Suprapubic skin (tissue), 4 donors: ENCODE measurements at regions not wholly inside any gene's neighbourhood (a gene's known extent, or its start where the extent isn't known, plus 50 kb on each side); places are given as distances from the start of the nearest gene placed in this dataset.

Experiments used
- DNase-seq, 2 donors: peaks; one replicate each; pipeline ENCODE4 v3.0.0-alpha.2; 2019; ENCODE audit warnings: low spot score in 2 of 2
- H3K27ac ChIP-seq: fragments of 200-600 bp; sonication (generic); one replicate; pipeline ENCODE4 v1.5.1; 2019
- H3K27me3 ChIP-seq: fragments of 200-600 bp; sonication (generic); one replicate; pipeline ENCODE4 v1.5.1; 2019
- H3K36me3 ChIP-seq: fragments of 200-600 bp; sonication (generic); one replicate; pipeline ENCODE4 v1.5.1; 2019
- H3K4me1 ChIP-seq: fragments of 200-600 bp; sonication (generic); one replicate; pipeline ENCODE4 v1.5.1; 2019
- H3K4me3 ChIP-seq: fragments of 200-600 bp; sonication (generic); one replicate; pipeline ENCODE4 v1.5.1; 2019; ENCODE audit warnings: mild to moderate bottlenecking
- H3K9me3 ChIP-seq: fragments of 200-600 bp; sonication (generic); one replicate; pipeline ENCODE4 v1.5.1; 2019
- EP300 ChIP-seq: sonication (generic); formaldehyde crosslinking; IDR thresholded peaks from one replicate; pipeline ENCODE4 v1.6.1; 2017; ENCODE audit warnings: antibody characterized with exemption
- POLR2A ChIP-seq, 2 donors: fragments of 450-650 bp; IDR thresholded peaks; one replicate each; pipeline ENCODE4 v1.6.1; 2017; ENCODE audit warnings: antibody characterized with exemption in 2 of 2, mild to moderate bottlenecking in 2 of 2, moderate library complexity in 2 of 2
- POLR2AphosphoS5 ChIP-seq, 3 donors: sonication (generic); formaldehyde crosslinking; IDR thresholded peaks; one replicate each; pipeline ENCODE4 v1.6.1; 2017; ENCODE audit warnings: antibody characterized with exemption in 3 of 3
- WGBS: methylation state at CpG from one replicate; pipeline ENCODE4 v1.1.5; 2018; 5-methylcytosine and 5-hydroxymethylcytosine counted together
- TF ChIP-seq, protein P1 (sequence below), 2 donors: fragments of 200-600 bp in 1 of 2; fragments of 450-650 bp in 1 of 2; sonication (generic) in 1 of 2; IDR thresholded peaks; one replicate each; pipeline ENCODE4 v1.5.1; 2016 to 2019; ENCODE audit warnings: antibody characterized with exemption in 2 of 2, mild to moderate bottlenecking in 1 of 2, moderate library complexity in 1 of 2

DNA sequence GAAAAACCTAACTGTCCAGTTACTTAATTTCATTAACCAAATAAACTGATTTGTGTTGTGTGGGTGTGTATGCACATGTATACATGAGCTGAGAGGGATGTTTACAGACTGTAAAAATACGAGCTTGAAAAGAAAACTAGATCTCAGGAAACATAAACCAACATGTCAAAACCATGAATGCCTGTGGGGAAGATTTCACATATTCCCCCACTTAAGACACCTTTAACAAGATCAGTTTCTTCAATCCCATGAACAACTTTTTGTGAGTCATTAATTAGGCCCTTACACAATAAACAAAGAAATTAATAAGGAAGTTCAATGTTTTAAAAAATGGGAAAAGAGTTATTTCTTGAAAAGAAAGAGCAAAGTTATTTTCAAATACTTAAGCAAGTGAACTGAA lies 170.8 kb downstream of the ZNF674 start:
- WGBS = 49% methylated on average over 1 of the region's 1 CpG

DNA sequence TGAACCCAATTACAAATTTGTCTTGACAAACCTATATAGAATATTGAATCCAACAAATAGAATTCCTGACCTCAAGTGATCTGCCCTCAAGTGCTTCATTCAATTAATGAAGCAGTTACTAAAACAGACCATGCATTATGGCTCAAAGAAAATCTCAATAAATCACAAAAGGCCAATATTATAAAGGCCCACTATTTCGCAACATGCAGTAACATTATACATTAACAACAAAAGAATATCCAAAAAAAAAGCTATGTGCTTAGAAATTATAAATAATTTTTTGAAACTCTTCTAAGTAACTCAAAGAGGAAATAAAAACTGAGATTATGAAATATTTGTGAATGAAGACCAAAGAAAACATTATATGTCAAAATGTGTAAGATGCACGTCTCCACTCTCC lies 177.7 kb downstream of the ZNF674 start:
- no peaks in the 10 kb centered on the region for H3K9me3 ChIP-seq
- H3K36me3 ChIP-seq = no peaks in the 10 kb centered on the region
- 85% methylated on average over 2 of the region's 2 CpGs for WGBS
- H3K27ac ChIP-seq = no peak overlapping the region
- no peak for DNase-seq
- H3K27me3 ChIP-seq = no peaks in the 10 kb centered on the region
- no peak overlapping the region for H3K4me3 ChIP-seq
- TF ChIP-seq EP300 = no peak
- no peak for TF ChIP-seq POLR2A (IDR thresholded peaks at IDR 0.05)
- TF ChIP-seq, protein P1, sequence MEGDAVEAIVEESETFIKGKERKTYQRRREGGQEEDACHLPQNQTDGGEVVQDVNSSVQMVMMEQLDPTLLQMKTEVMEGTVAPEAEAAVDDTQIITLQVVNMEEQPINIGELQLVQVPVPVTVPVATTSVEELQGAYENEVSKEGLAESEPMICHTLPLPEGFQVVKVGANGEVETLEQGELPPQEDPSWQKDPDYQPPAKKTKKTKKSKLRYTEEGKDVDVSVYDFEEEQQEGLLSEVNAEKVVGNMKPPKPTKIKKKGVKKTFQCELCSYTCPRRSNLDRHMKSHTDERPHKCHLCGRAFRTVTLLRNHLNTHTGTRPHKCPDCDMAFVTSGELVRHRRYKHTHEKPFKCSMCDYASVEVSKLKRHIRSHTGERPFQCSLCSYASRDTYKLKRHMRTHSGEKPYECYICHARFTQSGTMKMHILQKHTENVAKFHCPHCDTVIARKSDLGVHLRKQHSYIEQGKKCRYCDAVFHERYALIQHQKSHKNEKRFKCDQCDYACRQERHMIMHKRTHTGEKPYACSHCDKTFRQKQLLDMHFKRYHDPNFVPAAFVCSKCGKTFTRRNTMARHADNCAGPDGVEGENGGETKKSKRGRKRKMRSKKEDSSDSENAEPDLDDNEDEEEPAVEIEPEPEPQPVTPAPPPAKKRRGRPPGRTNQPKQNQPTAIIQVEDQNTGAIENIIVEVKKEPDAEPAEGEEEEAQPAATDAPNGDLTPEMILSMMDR (IDR thresholded peaks at IDR 0.05) = no peak
- no peaks in the 10 kb centered on the region for H3K4me1 ChIP-seq

More for the DNA sequence above, 170.8 kb downstream of the ZNF674 start:
- Histone ChIP-seq H3K4me1 (no peaks in the 10 kb centered on the region), H3K4me3 (no peak overlapping the region), H3K9me3 (no peaks in the 10 kb centered on the region), H3K27ac (no peak overlapping the region), H3K27me3 (no peaks in the 10 kb centered on the region), H3K36me3 (no peaks in the 10 kb centered on the region)
- no peak for DNase-seq
- TF ChIP-seq POLR2AphosphoS5 (IDR thresholded peaks at IDR 0.05) = no peak
- TF ChIP-seq POLR2A (IDR thresholded peaks at IDR 0.05) = no peak
- no peak for TF ChIP-seq EP300
- TF ChIP-seq, protein P1 (IDR thresholded peaks at IDR 0.05) = no peak

DNA sequence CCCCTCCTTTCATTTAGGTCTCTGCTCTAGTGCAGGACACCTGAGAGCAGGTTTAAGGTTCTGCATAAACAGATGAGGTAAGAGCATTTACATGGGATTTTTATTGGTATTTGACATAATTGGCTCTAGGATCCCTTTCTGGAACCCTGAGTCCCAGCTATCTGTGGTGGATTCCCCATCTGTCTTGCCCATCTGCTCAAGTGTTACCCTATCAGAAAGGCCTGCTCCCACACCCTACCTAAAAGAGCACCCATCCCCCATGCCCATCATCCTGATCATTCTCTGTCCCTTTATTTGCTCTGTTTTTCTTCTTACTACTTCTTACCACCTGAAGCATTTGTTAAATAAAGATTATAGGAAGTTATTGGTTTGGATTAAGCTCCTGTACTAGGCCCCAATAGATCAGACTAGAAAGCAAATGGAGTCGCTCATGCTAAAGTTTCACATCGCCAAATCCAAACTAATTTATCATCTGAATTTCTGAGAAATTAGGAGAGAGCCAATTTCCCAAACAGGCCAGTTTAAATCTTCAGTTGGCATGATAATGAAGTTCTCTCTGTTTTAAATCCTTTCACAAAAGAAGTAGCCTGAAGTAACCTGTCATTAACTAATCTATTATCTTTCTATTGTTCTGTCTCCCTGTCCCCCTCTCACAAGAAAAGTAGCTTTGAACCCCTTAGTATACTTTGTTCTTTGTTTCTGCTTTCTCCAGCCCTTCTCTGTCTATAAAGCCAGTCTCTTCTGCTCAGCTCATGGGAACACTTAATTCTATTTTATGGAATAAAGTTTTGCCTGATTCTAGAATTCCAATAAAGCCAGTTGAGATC lies 178.6 kb downstream of the ZNF674 start:
- no peaks in the 10 kb centered on the region for H3K4me1 ChIP-seq
- TF ChIP-seq POLR2AphosphoS5 (IDR thresholded peaks at IDR 0.05) (no peak), EP300 (no peak), POLR2A (IDR thresholded peaks at IDR 0.05) (no peak)
- no peaks in the 10 kb centered on the region for H3K27me3 ChIP-seq
- 85% methylated on average over 2 of the region's 2 CpGs for WGBS
- no peak for DNase-seq
- H3K27ac ChIP-seq = no peak overlapping the region
- no peaks in the 10 kb centered on the region for H3K36me3 ChIP-seq
- H3K9me3 ChIP-seq = no peaks in the 10 kb centered on the region
- H3K4me3 ChIP-seq = no peak overlapping the region

DNA sequence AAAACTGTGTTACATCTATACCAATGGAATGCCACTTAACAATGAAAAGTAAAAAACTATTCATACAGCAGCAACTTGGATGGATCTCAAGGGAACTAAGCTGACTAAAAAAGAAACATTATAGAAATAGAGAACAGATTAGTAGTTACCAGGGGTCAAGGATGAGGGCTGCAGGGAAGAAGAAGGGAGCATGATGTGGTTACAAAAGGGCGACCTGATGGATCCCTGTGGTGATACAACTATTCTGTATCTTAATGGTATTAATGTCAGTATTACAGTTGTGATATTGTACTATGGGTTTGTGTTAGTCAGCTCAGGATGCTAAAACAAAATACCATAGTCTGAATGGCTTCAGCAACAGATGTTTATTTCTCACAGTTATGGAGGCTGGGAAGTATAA lies 190.7 kb downstream of the ZNF674 start:
- Histone ChIP-seq H3K4me3 (no peak overlapping the region), H3K27me3 (no peaks in the 10 kb centered on the region), H3K4me1 (no peaks in the 10 kb centered on the region), H3K27ac (no peak overlapping the region), H3K9me3 (no peaks in the 10 kb centered on the region), H3K36me3 (no peaks in the 10 kb centered on the region)
- 63% methylated on average over 1 of the region's 1 CpG for WGBS
- no peak for TF ChIP-seq POLR2AphosphoS5 (IDR thresholded peaks at IDR 0.05)
- TF ChIP-seq EP300 = no peak
- TF ChIP-seq POLR2A (IDR thresholded peaks at IDR 0.05) = no peak
- TF ChIP-seq, protein P1 (IDR thresholded peaks at IDR 0.05) = no peak
- no peak for DNase-seq

DNA sequence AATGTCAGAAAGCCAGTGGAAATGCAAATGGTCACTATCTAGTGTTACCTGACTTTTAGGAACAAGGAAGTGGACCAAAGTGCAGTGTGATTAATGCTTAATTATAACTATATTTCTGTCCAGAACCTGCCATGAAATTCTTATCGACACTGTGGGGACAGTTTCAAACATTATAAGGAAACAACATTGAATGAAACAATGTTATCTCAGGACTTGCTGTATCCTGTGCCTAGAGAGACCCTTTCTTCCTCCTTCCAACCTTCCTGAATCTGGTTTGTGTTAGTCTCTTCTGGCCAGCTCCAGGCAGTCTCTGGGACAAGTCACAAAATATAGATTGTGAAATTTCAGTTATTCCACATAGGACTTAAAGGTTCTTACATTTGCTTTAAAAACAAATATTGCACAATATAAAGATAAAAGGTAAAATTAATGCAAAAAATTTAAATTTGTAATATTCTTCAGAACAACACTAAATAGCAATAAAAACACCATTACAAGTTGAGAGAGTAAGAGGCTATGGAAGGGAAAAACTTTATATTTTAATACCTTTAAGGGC lies 203.4 kb downstream of the ZNF674 start:
- TF ChIP-seq POLR2A (IDR thresholded peaks at IDR 0.05) (no peak), POLR2AphosphoS5 (IDR thresholded peaks at IDR 0.05) (no peak), EP300 (no peak)
- TF ChIP-seq, protein P1 (IDR thresholded peaks at IDR 0.05) = no peak
- WGBS = 63% methylated on average over 1 of the region's 1 CpG
- H3K36me3 ChIP-seq = no peaks in the 10 kb centered on the region
- no peak for DNase-seq
- H3K4me1 ChIP-seq = no peaks in the 10 kb centered on the region
- H3K27ac ChIP-seq = no peak overlapping the region
- H3K4me3 ChIP-seq = no peak overlapping the region
- H3K9me3 ChIP-seq = no peaks in the 10 kb centered on the region
- no peaks in the 10 kb centered on the region for H3K27me3 ChIP-seq
